Suprapubic skin (tissue), 4 donors: ENCODE measurements at regions not wholly inside any gene's neighbourhood (a gene's known extent, or its start where the extent isn't known, plus 50 kb on each side); places are given as distances from the start of the nearest gene placed in this dataset.

Source experiments
- DNase-seq, 2 donors: peaks; one replicate each; pipeline ENCODE4 v3.0.0-alpha.2; 2019; ENCODE audit warnings: low spot score in 2 of 2
- H3K27ac ChIP-seq: fragments of 200-600 bp; sonication (generic); one replicate; pipeline ENCODE4 v1.5.1; 2019
- H3K27me3 ChIP-seq: fragments of 200-600 bp; sonication (generic); one replicate; pipeline ENCODE4 v1.5.1; 2019
- H3K36me3 ChIP-seq: fragments of 200-600 bp; sonication (generic); one replicate; pipeline ENCODE4 v1.5.1; 2019
- H3K4me1 ChIP-seq: fragments of 200-600 bp; sonication (generic); one replicate; pipeline ENCODE4 v1.5.1; 2019
- H3K4me3 ChIP-seq: fragments of 200-600 bp; sonication (generic); one replicate; pipeline ENCODE4 v1.5.1; 2019; ENCODE audit warnings: mild to moderate bottlenecking
- H3K9me3 ChIP-seq: fragments of 200-600 bp; sonication (generic); one replicate; pipeline ENCODE4 v1.5.1; 2019
- CTCF ChIP-seq, 2 donors: fragments of 200-600 bp in 1 of 2; fragments of 450-650 bp in 1 of 2; sonication (generic) in 1 of 2; IDR thresholded peaks; one replicate each; pipeline ENCODE4 v1.5.1; 2016 to 2019; ENCODE audit warnings: antibody characterized with exemption in 2 of 2, mild to moderate bottlenecking in 1 of 2, moderate library complexity in 1 of 2
- EP300 ChIP-seq: sonication (generic); formaldehyde crosslinking; IDR thresholded peaks from one replicate; pipeline ENCODE4 v1.6.1; 2017; ENCODE audit warnings: antibody characterized with exemption
- POLR2A ChIP-seq, 2 donors: fragments of 450-650 bp; IDR thresholded peaks; one replicate each; pipeline ENCODE4 v1.6.1; 2017; ENCODE audit warnings: antibody characterized with exemption in 2 of 2, mild to moderate bottlenecking in 2 of 2, moderate library complexity in 2 of 2
- POLR2AphosphoS5 ChIP-seq, 3 donors: sonication (generic); formaldehyde crosslinking; IDR thresholded peaks; one replicate each; pipeline ENCODE4 v1.6.1; 2017; ENCODE audit warnings: antibody characterized with exemption in 3 of 3
- WGBS: methylation state at CpG from one replicate; pipeline ENCODE4 v1.1.5; 2018; 5-methylcytosine and 5-hydroxymethylcytosine counted together

GRCh38 chr2:207216457-207216856, 50.7 kb upstream of the KLF7 start:
- TF ChIP-seq CTCF (IDR thresholded peaks at IDR 0.05): no peak
- no peak for TF ChIP-seq POLR2AphosphoS5 (IDR thresholded peaks at IDR 0.05)
- TF ChIP-seq POLR2A (IDR thresholded peaks at IDR 0.05): no peak
- TF ChIP-seq EP300: no peak
- DNase-seq: no peak

GRCh38 chr2:207217442-207217841, 51.7 kb upstream of the KLF7 start:
- Histone ChIP-seq H3K4me3 (no peak overlapping the region), H3K36me3 (no peaks in the 10 kb centered on the region), H3K4me1 (peaks cover 6% of the 10 kb centered on the region), H3K9me3 (no peaks in the 10 kb centered on the region), H3K27me3 (peaks cover 3% of the 10 kb centered on the region), H3K27ac (no peak overlapping the region)
- 98% methylated on average over 2 of the region's 2 CpGs for WGBS
- no peak for DNase-seq
- TF ChIP-seq CTCF (IDR thresholded peaks at IDR 0.05) (no peak), EP300 (no peak), POLR2AphosphoS5 (IDR thresholded peaks at IDR 0.05) (no peak), POLR2A (IDR thresholded peaks at IDR 0.05) (no peak)

More at GRCh38 chr2:207216457-207216856, 50.7 kb upstream of the KLF7 start:
- peaks cover 6% of the 10 kb centered on the region for H3K4me1 ChIP-seq
- 35% methylated on average over 2 of the region's 2 CpGs for WGBS
- H3K36me3 ChIP-seq: no peaks in the 10 kb centered on the region
- no peak overlapping the region for H3K27ac ChIP-seq
- H3K27me3 ChIP-seq: peaks cover 3% of the 10 kb centered on the region
- H3K4me3 ChIP-seq: no peak overlapping the region
- no peaks in the 10 kb centered on the region for H3K9me3 ChIP-seq

GRCh38 chr2:207219081-207219630, 53.4 kb upstream of the KLF7 start:
- Histone ChIP-seq H3K27ac (no peak overlapping the region), H3K27me3 (peaks cover 3% of the 10 kb centered on the region), H3K9me3 (no peaks in the 10 kb centered on the region), H3K4me3 (no peak overlapping the region), H3K36me3 (no peaks in the 10 kb centered on the region), H3K4me1 (peaks cover 6% of the 10 kb centered on the region)
- 43% methylated on average over 4 of the region's 4 CpGs for WGBS
- no peak for DNase-seq
- TF ChIP-seq POLR2AphosphoS5 (IDR thresholded peaks at IDR 0.05): no peak
- TF ChIP-seq EP300: no peak
- no peak for TF ChIP-seq POLR2A (IDR thresholded peaks at IDR 0.05)
- no peak for TF ChIP-seq CTCF (IDR thresholded peaks at IDR 0.05)

- no peak overlapping the region for H3K4me3 ChIP-seq
- H3K36me3 ChIP-seq: no peaks in the 10 kb centered on the region
- WGBS: 38% methylated on average over 10 of the region's 10 CpGs
These were observed 54.1 kb upstream of the KLF7 start for GRCh38 chr2:207219676-207220501.

More at GRCh38 chr2:207219676-207220501, 54.1 kb upstream of the KLF7 start:
- no peak for TF ChIP-seq POLR2AphosphoS5 (IDR thresholded peaks at IDR 0.05)
- no peak for TF ChIP-seq CTCF (IDR thresholded peaks at IDR 0.05)
- no peak for TF ChIP-seq POLR2A (IDR thresholded peaks at IDR 0.05)
- no peak for TF ChIP-seq EP300
- DNase-seq: no peak
- H3K27ac ChIP-seq: no peak overlapping the region
- peaks cover 3% of the 10 kb centered on the region for H3K27me3 ChIP-seq
- H3K4me1 ChIP-seq: peaks cover 6% of the 10 kb centered on the region
- no peaks in the 10 kb centered on the region for H3K9me3 ChIP-seq
